ENCODE measurements at regions not wholly inside any gene's neighbourhood (a gene's known extent, or its start where the extent isn't known, plus 50 kb on each side); places are given as distances from the start of the nearest gene placed in this dataset.

GRCh38 chr7:124366118-124366517 is 333.3 kb upstream of the TMEM229A start:
- Histone ChIP-seq H3K27ac (no peak overlapping the region), H3K9me3 (no peaks in the 10 kb centered on the region), H3K4me1 (ENCODE audit: insufficient read depth) (no peaks in the 10 kb centered on the region), H3K27me3 (no peaks in the 10 kb centered on the region), H3K4me3 (no peak overlapping the region), H3K36me3 (no peaks in the 10 kb centered on the region)
- TF ChIP-seq EP300 (IDR thresholded peaks at IDR 0.05) (no peak), POLR2A (IDR thresholded peaks at IDR 0.05) (no peak), CTCF (IDR thresholded peaks at IDR 0.05) (no peak)
- DNase-seq: no peak
- 82 to 87% (median 84%) methylated on average over 1 of the region's 1 CpG for WGBS, 3 donors
- intact Hi-C loops (cut with DNase I): no loop called here

- TF ChIP-seq EP300 (IDR thresholded peaks at IDR 0.05): no peak
- TF ChIP-seq POLR2A (IDR thresholded peaks at IDR 0.05): no peak
- no peak for TF ChIP-seq CTCF (IDR thresholded peaks at IDR 0.05)
Measured at GRCh38 chr7:124364283-124364682, 331.4 kb upstream of the TMEM229A start.

GRCh38 chr7:124354201-124354600 is 321.3 kb upstream of the TMEM229A start:
- intact Hi-C loops (cut with DNase I): no loop called here
- DNase-seq: no peak
- Histone ChIP-seq H3K4me1 (ENCODE audit: insufficient read depth) (no peaks in the 10 kb centered on the region), H3K27me3 (no peaks in the 10 kb centered on the region), H3K4me3 (no peak overlapping the region), H3K27ac (no peak overlapping the region), H3K9me3 (no peaks in the 10 kb centered on the region), H3K36me3 (no peaks in the 10 kb centered on the region)
- TF ChIP-seq EP300 (IDR thresholded peaks at IDR 0.05) (no peak), CTCF (IDR thresholded peaks at IDR 0.05) (no peak), POLR2A (IDR thresholded peaks at IDR 0.05) (no peak)

More at GRCh38 chr7:124364283-124364682, 331.4 kb upstream of the TMEM229A start:
- Histone ChIP-seq H3K9me3 (no peaks in the 10 kb centered on the region), H3K4me1 (ENCODE audit: insufficient read depth) (no peaks in the 10 kb centered on the region), H3K4me3 (no peak overlapping the region), H3K36me3 (no peaks in the 10 kb centered on the region), H3K27ac (no peak overlapping the region), H3K27me3 (no peaks in the 10 kb centered on the region)
- DNase-seq: no peak
- WGBS, 3 donors: 38 to 66% (median 61%) methylated on average over 1 of the region's 1 CpG
- intact Hi-C loops (cut with DNase I): no loop called here

GRCh38 chr7:124351950-124352349 is 319.1 kb upstream of the TMEM229A start:
- WGBS, 3 donors: 10 to 34% (median 13%) methylated on average over 8 of the region's 8 CpGs
- no peaks in the 10 kb centered on the region for H3K36me3 ChIP-seq
- no peaks in the 10 kb centered on the region for H3K27me3 ChIP-seq
- no peak overlapping the region for H3K4me3 ChIP-seq
- intact Hi-C loops (cut with DNase I): no loop called here
- H3K27ac ChIP-seq: no peak overlapping the region
- DNase-seq: no peak
- TF ChIP-seq POLR2A (IDR thresholded peaks at IDR 0.05) (no peak), EP300 (IDR thresholded peaks at IDR 0.05) (no peak), CTCF (IDR thresholded peaks at IDR 0.05) (no peak)
- H3K4me1 ChIP-seq (ENCODE audit: insufficient read depth): no peaks in the 10 kb centered on the region
- no peaks in the 10 kb centered on the region for H3K9me3 ChIP-seq

- intact Hi-C loops (cut with DNase I): no loop called here
- TF ChIP-seq EP300 (IDR thresholded peaks at IDR 0.05) (no peak), CTCF (IDR thresholded peaks at IDR 0.05) (no peak), POLR2A (IDR thresholded peaks at IDR 0.05) (no peak)
- H3K9me3 ChIP-seq: no peaks in the 10 kb centered on the region
- DNase-seq: no peak
- no peaks in the 10 kb centered on the region for H3K27me3 ChIP-seq
- H3K27ac ChIP-seq: no peak overlapping the region
- H3K36me3 ChIP-seq: no peaks in the 10 kb centered on the region
- WGBS, 3 donors: 67 to 76% (median 70%) methylated on average over 2 of the region's 2 CpGs
- H3K4me3 ChIP-seq: no peak overlapping the region
- H3K4me1 ChIP-seq (ENCODE audit: insufficient read depth): no peaks in the 10 kb centered on the region
Measured at GRCh38 chr7:124349443-124349842, 316.6 kb upstream of the TMEM229A start.

Data from ovary (tissue), 7 donors.